ENCODE measurements at regions not wholly inside any gene's neighbourhood (a gene's known extent, or its start where the extent isn't known, plus 50 kb on each side); places are given as distances from the start of the nearest gene placed in this dataset.

DNA sequence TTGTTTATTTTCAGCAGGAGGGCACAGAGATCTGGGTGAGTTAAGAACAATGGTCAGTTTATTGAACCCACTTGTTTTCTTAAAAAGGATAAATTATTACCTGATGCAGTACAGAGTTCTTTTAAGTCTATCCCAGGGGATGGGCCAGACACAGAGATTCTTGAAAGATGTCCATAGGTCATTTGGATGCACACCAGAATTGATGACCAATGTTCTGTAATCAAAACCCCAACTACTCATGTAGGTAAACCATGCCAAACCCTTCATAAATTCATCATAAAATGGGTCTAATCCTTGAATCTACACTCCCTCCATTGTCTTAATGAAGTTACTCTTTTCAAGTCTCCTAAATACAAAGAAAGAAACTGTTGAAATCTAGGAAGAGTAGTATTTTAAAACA lies 273.0 kb upstream of the COL8A1 start:
- DNase-seq: no peak

DNA sequence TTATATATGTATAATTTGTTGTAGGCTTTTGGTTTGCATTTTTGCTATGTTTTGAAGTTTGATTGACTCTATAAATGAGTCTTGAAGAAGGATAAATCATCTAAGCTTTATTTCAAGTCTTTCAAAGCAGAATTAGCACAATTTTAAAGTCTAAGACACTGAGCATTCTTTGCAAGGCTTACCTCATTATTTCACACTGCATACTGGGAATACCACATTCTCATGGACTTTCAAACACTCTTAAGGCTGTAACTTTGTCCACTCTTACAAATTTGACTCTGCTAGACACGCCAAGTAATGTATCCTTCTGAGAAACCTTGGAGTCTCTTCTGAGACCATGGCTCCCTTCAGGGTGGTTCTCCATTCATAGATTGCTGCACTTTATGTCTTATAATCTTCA lies 281.3 kb upstream of the COL8A1 start:
- no peak for DNase-seq

DNA sequence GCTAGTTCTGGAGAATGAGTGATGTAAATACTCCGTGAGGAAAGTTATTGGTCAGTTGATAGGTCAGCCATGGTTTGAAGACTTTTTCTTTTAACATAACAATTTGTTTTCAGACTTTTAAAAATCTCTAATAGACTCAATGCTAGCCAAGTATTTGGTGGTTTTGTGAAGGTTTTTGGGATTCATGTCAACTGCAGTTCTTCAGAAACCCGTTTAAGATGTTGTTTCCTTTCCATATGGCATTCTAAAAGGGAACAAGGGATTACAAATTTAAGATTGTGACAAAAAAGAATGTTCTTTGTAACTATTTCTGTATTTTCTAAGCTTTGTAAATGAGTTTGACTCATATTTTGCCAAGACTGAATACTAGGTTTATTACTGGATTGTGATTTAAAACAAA lies 281.7 kb upstream of the COL8A1 start:
- no peak for DNase-seq

DNA sequence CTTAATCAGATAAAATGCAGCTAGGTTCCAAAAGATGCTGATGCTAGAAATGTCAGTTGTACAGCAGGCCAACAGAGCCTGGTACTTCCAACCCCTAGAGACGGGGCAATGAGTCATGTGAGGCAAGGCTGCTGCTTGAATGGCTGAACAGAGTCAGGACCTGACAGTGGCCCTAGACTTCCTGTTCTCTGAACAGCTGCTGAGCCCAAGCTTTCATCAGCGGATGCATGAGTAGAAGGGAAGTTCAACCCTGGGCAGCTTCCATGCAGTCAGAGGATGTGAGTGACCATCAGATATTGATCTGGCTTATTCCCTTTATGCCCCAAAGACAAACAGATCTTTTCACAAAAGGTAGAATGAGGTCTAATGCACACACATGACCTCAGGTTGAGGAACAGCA lies 282.9 kb upstream of the COL8A1 start:
- no peak for DNase-seq

DNA sequence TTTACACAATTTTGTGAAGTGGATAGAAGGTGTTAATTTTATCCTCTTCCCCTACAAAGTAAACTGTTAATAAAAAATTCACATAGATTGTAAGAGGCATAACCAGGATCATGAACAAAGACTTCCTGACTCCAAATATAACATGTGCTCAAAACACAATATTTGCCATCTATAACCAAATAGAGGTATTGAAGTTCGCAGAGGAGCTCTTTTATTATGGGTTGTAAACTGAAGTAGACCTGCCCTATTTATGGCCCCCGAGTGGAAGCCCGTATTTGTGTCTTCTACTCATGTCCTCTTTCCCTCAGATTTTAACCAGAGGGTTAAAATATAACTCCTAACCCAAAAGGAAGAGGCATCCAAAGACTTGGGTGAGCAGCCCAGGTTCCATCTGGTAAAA lies 285.6 kb upstream of the COL8A1 start:
- no peak for DNase-seq

DNA sequence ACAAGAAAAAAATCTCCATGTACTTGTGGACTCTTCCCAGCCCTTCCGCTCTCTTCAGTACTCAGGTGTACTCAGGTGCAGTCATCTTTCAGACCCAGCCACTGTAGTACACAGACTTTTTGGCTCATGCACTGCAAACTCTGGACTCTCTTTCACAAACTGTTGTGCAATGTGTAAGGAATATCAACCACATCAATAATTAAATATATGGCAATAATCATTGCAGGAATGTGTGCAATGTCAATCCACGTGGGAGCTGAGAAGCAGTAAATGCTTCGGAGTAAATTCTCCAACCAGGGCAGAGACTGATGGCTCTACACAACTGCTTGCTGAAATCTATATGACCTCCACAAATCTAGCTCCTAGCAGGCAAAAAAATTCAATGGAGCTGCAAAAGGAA lies 287.3 kb upstream of the COL8A1 start:
- DNase-seq: no peak

DNA sequence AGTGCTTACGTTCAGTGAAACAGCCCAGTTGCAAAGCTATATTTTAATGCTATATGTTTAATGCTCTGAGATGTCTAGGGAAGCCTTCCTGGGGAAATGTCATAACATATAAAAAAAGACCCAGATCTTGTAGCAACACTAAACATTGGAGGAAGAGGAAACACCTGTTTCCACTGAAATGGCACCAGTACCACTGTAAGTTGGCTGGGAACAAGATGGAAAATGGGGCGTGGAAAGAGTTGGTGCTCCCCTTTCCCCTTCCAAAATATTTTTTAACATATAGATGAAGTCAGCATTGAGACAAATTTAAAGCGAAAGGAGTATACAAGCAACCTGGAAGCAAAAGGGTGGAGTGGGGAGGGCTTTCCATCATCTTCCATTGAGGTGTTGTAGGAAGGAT lies 289.9 kb upstream of the COL8A1 start:
- DNase-seq: no peak

DNA sequence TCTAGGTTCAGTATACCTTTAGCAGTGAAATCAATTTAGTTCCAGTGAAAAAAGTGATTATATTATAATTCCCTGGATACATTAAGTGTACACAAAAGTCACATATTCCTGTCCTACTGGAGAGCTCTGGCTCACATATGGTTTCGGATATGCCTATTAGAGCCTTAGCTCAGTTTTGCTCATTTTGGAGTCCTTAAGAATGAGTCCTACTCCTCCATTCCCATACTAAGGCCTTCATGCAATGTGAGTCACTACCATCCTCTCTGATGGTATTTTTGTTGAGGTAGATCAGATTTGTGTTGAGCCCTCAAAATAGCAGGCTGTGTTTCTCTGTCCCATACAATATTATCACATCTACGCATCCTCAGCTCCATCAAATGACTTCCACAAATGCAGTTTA lies 294.2 kb upstream of the COL8A1 start:
- no peak for DNase-seq

DNA sequence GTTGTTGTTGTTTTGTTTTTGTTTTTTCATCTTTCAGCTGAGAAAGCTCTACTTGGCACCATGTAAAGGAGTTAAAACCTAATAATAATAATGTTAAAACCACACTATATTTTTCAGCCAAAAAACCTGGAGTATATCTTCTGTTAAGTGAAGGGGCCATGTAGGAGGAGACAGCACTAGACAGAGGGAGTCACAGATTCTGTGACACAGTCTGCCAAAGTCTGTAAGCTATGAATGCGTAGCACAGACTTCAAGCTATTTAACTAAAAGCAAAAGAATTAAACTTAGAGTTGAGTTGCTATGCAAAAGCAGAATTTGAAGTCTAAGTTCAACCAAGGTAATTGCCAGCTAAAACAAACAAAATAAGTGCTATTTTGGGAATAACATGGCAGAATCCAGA lies 296.0 kb upstream of the COL8A1 start:
- DNase-seq: no peak

DNA sequence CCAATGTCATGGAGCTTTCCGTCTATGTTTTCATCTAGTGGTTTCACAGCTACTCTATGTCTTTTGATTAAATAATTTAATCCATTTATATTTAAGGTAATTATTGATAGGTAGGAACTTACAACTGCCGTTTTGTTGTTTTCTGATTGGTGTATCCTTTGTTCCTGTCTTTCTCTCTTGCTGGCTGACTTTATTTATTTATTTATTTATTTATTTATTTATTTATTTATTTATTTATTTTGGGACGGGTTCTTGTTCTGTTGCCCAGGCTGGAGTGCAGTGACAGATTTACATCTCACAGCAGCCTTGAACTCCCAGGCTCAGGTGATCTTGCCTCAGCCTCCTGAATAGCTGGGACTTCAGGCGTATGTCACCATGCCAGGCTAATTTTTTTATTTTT lies 299.2 kb upstream of the COL8A1 start:
- DNase-seq: no peak

DNA sequence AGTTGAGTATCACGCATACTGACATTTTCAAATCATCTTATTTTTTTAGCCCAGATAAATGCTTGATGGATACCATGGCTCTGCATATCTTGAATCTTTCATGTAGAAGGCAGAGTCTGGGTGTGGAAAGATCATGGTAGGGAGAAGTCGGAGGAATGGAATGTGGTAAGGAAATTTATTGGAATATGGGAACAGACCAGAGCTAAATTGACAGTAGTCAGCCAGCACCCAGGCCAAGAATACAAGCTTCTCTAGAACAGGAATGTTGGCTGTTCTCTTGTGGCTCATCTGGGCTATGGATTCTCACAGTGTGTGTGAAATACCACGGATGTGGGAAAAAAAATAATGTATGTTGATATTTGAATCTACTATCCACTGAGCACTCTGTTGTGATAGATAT lies 305.7 kb upstream of the COL8A1 start:
- no peak for DNase-seq

DNA sequence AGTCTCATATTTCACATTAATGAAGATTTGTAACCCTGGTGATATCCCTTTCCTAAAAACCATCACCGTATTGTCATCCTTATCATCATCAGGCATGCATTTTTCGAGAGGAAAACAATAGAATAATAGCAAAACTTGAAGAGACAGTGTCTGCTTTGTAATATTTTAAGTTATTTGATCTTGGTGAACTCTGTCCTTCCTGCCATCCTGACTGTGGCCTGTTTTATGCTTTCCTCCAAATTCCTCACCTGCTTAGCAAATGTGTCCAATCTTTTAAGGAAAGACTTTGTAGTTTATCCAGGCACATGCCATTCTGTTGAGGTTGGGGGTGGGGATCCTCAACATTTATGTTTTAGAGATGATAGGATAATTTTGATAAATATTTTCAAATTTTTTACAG lies 306.1 kb upstream of the COL8A1 start:
- no peak for DNase-seq

DNA sequence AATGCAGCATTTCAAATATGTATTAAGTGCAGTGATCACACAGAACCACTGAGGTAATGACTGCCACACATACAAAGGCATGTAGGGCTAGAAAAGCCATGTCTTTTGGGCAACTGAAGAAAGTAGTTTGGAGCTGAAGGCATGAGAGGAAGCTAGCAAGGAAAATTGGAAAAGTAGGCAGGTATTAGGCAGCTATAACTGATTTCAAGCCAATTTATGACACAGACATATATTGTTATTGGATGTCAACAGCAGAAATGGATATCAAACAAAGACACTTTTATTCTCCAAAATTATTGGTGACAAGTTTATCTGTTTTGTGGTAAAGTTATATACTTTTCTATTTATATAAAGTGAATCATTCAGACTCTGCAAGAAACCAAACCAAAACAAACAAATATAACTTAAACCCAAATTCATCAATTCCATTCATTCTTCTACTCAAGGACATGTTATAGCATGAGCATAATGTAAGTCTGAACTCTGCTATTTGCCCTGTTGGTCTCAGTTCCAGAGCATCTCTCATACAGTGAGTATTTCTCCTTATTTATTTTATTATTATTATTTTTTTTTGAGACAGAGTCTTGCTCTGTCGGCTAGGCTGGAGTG lies 307.4 kb upstream of the COL8A1 start:
- no peak for DNase-seq

DNA sequence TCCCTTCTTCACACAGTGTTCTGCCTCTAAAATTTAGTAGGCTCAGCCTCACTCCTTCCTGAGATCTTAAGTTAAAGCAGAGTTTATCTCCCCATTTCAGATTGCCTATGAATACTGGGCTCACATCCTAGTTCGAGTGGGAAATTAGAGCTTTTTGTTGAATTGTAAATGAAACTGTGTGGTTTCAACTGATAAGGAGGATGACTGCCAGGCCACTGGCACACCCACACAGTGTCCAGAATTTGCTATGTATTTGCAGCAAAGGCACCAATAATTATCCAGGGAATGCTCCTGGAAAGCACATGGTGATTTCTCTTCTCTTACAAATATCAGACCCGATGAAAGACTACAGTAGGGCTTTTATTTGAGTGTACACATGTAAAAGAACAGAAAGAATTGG lies 308.1 kb upstream of the COL8A1 start:
- no peak for DNase-seq

DNA sequence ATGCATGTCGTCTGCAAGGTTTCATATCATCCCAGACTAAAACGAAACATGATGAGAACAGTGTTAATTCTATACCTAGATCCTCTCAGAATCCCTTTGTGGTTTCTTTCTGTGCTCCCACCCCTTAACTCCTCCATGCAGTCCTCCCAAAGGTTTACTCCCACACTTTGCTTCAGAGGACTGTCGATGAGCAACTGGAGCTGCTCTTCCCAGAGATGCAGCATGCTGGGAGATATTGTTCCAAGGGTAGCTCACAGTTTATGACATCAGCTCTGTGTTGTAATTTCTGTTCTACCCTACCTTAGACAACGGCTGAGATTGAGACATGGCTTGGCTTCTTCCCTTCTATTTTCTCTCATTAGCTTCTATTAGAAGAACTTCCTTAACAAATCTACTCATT lies 313.0 kb upstream of the COL8A1 start:
- DNase-seq: no peak

DNA sequence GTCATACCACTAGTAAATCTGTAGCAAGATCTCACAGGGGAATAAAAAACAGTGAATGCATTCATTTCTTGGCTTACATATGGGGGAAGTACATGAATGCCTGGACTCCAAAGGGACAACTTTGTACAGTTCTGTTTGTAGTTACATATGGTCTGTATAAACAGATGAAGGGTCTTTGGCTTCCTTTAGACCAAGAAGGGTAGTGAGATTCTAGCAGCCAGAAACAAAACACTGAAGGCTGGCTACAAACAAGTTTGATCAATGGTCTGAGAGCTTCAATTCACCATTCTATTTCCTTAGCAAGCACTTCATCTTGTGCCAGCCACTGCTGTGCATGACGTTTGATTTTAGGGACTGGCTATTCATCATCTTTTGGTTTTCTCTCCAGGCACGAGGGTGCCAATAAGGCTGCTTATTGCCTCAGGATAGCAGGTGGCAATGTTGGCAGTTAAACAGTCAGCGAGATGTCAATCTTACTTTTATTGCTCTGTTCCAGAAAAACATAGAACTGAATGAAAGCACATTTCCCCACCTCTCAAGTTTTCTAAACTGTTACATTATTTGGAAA lies 313.7 kb upstream of the COL8A1 start:
- DNase-seq: no peak

DNA sequence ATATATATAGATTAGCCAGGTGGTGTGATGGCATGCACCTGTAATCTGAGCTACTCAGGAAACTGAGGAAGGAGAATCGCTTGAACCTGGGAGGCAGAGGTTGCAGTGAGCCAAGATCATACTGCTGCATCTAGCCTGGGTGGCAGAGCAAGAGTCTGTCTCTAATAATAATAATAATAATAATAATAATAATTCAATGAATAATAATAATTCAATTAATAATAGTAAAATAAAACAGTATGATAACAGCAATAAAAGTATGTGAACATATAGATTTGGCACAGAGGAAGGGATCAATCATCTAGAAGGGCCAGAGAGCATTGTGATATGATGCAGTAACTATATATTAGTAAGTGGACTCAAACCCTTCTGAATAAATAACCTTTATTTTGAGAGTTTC lies 314.5 kb upstream of the COL8A1 start:
- no peak for DNase-seq

DNA sequence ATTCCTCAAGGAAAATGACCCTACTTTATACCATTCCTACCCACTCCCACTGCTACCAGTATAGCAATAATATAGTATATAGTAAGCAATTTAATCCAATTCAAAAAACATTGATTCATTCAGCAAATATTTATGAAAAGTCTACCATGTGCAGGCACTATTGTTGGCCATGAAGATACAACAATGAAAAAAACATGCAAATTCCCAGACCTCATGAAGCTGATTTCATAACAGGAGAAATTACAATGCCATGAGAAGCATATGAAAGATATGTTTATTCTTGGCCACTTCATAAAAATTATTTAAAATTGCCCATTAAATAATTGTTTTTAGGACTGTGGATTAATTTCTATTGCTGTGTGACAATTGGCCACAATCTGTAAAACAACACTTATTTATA lies 315.8 kb upstream of the COL8A1 start:
- DNase-seq: no peak

DNA sequence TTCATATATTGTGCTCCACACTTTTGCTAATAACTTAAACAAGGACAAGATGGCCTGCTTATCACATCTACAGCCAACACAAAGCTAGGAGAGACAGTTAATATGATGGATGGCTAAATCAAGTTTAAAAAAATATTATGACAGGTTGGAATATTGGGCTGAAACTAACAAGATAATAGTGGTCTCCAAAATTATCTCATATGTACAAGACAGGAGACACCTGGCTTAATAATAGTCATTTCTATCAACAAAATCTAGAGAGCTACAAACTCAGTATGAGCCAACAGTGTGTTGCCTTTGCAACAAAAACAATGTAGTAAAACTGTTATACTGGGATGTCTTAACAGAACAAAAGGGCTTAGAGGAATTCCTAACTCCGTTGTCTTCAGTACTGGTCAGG lies 317.1 kb upstream of the COL8A1 start:
- DNase-seq: no peak

DNA sequence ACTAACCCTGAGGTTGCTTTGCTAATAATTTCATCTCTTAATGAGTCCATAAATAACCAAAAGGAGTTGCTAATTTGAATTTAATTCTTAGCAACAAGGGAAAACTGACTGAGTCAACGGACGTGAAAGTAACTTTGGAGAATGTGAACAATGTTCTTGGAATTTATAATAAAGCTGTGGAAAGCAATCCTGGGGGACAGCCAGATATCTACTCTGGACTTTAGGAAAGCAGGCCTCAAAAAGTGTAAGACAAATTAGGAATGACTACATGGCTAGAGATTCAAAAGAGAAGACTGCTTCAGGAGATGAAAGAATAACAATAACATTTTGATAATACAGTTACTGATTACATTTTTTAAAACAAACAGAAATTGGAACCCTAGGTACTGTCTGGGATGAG lies 318.4 kb upstream of the COL8A1 start:
- DNase-seq: no peak

DNA sequence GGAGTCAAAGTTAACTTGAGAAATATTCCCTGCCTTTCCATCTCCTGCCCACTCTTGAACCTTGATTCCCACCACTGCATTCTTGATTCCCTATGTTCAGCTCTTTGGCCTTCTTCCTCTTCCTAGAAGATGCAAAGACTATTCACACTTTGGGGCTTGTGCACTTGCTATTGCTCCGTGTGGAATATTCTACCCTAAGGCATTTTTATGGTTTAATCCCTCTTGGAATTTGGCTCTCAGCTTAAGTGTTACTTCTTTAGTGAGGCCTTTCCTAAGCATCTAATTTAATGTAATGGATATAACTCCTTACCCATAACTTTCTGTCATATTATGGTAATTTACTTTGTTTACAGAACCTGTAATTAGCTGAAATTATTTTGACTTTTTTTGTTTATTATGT lies 318.9 kb upstream of the COL8A1 start:
- no peak for DNase-seq

DNA sequence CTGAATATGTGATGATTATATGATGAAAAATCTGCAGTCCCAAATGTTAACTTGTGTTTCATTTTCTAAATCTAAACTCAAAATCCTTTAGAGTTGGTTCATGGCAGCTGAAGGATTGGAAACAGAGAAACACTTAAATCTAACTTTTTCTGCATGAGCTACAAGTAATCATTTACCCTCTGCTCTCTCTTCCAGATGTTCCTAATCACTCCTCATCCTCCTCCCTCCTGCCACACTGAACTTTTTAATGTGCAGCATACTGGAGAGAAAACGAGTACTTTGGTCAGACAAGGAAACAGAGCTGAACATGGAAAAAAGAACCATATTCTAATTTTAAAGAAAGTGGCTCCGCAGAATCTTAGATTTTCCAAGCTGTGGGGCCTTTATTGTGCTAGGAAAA lies 321.2 kb upstream of the COL8A1 start:
- no peak for DNase-seq

DNA sequence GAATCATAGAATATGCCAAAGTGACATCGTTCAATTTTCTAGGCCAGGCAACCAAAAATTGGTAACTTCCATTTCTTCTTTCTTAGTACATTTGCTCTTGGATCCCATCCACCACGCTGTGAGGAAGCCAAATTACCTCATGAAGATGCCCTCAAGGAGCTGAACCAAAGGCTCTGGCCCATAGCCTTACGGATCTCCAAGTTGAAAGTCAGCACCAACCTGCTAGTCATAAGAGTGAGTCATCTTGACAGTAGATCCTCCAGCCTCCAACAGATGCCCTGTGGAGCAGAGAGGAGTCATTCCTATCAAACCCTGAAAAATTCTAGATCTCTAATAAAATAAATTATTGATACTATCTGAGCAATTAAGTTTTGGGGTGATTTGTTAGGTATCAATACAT lies 322.5 kb upstream of the COL8A1 start:
- DNase-seq: no peak

DNA sequence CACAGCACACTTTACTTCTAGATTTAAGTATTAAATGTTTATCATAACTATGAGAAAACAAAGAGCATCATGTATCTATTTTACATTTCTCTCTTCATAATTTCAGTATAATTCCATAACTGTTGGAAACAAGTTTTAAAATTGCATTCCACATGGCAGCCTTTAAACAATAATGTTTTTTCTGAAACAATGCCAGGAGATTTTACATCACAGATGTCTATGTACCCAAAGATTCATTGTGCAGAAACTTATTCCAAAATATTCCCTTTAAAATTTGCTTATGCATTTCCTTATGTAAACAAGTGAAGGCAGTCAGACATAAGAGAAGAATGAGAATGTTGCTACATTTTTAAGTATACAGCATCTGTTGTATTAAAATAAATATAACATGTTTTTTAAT lies 324.9 kb upstream of the COL8A1 start:
- DNase-seq: no peak

DNA sequence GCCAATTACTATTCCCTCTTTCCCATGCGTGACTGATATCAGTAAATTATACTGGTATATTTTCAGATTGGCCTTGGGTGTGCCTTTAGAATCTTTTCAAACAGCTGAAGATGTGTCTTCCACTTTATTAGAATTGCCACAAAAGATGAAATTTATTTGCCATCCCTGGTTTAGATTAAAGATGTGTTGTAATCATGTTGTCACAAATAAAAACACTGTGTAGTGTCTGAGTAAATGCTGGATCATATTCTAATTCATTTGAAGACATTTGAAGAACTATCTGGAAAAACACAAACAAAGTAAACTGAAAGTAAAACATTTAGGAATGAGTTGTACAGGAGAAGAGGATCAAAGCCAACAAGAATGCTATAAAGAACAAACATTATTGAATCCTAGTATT lies 339.7 kb upstream of the COL8A1 start:
- DNase-seq: no peak

DNA sequence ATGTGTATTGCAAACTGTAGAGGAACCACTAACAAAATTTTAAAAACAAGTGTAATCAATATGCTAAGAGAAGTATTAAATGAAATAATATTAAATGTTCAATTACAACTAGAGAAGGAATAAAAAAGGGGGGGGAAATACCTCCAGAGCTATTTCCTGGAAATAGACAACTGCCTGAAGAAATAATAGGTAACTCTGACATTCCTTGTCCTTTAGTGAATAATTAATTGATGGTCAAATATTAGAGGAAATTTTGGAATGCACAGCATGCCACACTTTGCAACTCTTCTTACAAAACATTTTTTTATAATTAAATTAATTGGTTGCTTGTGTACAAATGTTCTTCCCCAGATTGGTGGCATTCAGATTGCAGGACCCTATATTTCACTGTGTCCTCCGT lies 342.6 kb upstream of the COL8A1 start:
- DNase-seq: no peak
